ENCODE measurements at regions not wholly inside any gene's neighbourhood (a gene's known extent, or its start where the extent isn't known, plus 50 kb on each side); places are given as distances from the start of the nearest gene placed in this dataset.

- no peak for TF ChIP-seq CTCF (IDR thresholded peaks at IDR 0.05; ENCODE audit: insufficient read depth, low read depth, low read length)
- DNase-seq (ENCODE audit: low read depth) = peak; percentile 10
- H3K4me3 ChIP-seq (ENCODE audit: low read depth, low read length) = no peak overlapping the region
Measured at GRCh38 chr4:30912098-30912714, 192.0 kb downstream of the PCDH7 start.

GRCh38 chr4:30916337-30917274, 196.4 kb downstream of the PCDH7 start:
- TF ChIP-seq CTCF (IDR thresholded peaks at IDR 0.05; ENCODE audit: insufficient read depth, low read depth, low read length) = no peak
- H3K4me3 ChIP-seq (ENCODE audit: low read depth, low read length) = no peak overlapping the region
- DNase-seq (ENCODE audit: low read depth) = no peak

GRCh38 chr4:30917946-30918345, 197.8 kb downstream of the PCDH7 start:
- no peak for TF ChIP-seq CTCF (IDR thresholded peaks at IDR 0.05; ENCODE audit: insufficient read depth, low read depth, low read length)
- no peak for DNase-seq (ENCODE audit: low read depth)
- no peak overlapping the region for H3K4me3 ChIP-seq (ENCODE audit: low read depth, low read length)

GRCh38 chr4:30919458-30919857, 199.3 kb downstream of the PCDH7 start:
- TF ChIP-seq CTCF (IDR thresholded peaks at IDR 0.05; ENCODE audit: insufficient read depth, low read depth, low read length) = no peak
- no peak overlapping the region for H3K4me3 ChIP-seq (ENCODE audit: low read depth, low read length)
- no peak for DNase-seq (ENCODE audit: low read depth)

GRCh38 chr4:30920043-30920442, 199.9 kb downstream of the PCDH7 start:
- no peak for DNase-seq (ENCODE audit: low read depth)
- H3K4me3 ChIP-seq (ENCODE audit: low read depth, low read length) = no peak overlapping the region
- no peak for TF ChIP-seq CTCF (IDR thresholded peaks at IDR 0.05; ENCODE audit: insufficient read depth, low read depth, low read length)

GRCh38 chr4:30922625-30923024, 202.5 kb downstream of the PCDH7 start:
- no peak for DNase-seq (ENCODE audit: low read depth)
- TF ChIP-seq CTCF (IDR thresholded peaks at IDR 0.05; ENCODE audit: insufficient read depth, low read depth, low read length) = no peak
- no peak overlapping the region for H3K4me3 ChIP-seq (ENCODE audit: low read depth, low read length)
